PC-3 (cell line): ENCODE measurements at regions not wholly inside any gene's neighbourhood (a gene's known extent, or its start where the extent isn't known, plus 50 kb on each side); places are given as distances from the start of the nearest gene placed in this dataset.

Source experiments
- ATAC-seq: fragments of 200-7000 bp; cut with Tn5 transposase; 2 replicates; pipeline ENCODE4 v1.9.1; 2020; ENCODE audit warnings: mild to moderate bottlenecking, moderate library complexity
- BruUV-seq: library from RNA; stranded (reverse); fragments of 400-500 nt; replicated peaks from 2 replicates; lab custom pipeline; 2021; lab: Mats Ljungman, UMichigan
- CTCF ChIA-PET: fragments of 300-600 bp; sonication (Branson Sonifier 250); formaldehyde crosslinking; loops from one replicate; lab custom pipeline; 2022; ENCODE audit warnings: antibody characterized with exemption; lab: Charles Lee
- POLR2A ChIA-PET: fragments of 300-600 bp; sonication (Branson Sonifier 250); formaldehyde crosslinking; loops from one replicate; lab custom pipeline; 2022; ENCODE audit warnings: antibody characterized with exemption; ENCODE audit not compliant: unreplicated experiment; lab: Charles Lee
- DNase-seq: peaks from one replicate; pipeline ENCODE4 v3.0.0-alpha.2; 2015
- H2AFZ ChIP-seq: fragments of 300-600 bp; sonication (generic); 2 replicates; pipeline ENCODE4 v1.6.0; 2016; ENCODE audit warnings: antibody characterized with exemption, low read length
- H3F3A ChIP-seq: fragments of 300-600 bp; sonication (generic); one replicate; pipeline ENCODE4 v1.6.0; 2017; ENCODE audit warnings: antibody characterized with exemption, low read length, control low read depth, mild to moderate bottlenecking; ENCODE audit not compliant: unreplicated experiment
- H3K27ac ChIP-seq: fragments of 300-600 bp; sonication (generic); 2 replicates; pipeline ENCODE4 v1.5.1; 2016; ENCODE audit warnings: mild to moderate bottlenecking, low read length
- H3K27me3 ChIP-seq: fragments of 300-600 bp; sonication (generic); 2 replicates; pipeline ENCODE4 v1.6.1; 2016; ENCODE audit warnings: low read length, mixed read lengths
- H3K36me3 ChIP-seq: fragments of 300-600 bp; sonication (generic); 2 replicates; pipeline ENCODE4 v1.6.1; 2016; ENCODE audit warnings: low read depth, mixed run types, low read length, mixed read lengths
- H3K4me1 ChIP-seq: fragments of 300-600 bp; sonication (generic); 2 replicates; pipeline ENCODE4 v1.5.1; 2016; ENCODE audit warnings: low read length; ENCODE audit not compliant: insufficient read depth
- H3K4me2 ChIP-seq: fragments of 300-600 bp; sonication (generic); 2 replicates; pipeline ENCODE4 v1.6.0; 2016; ENCODE audit warnings: low read length
- H3K4me3 ChIP-seq: fragments of 300-600 bp; sonication (generic); 2 replicates; pipeline ENCODE4 v1.5.1; 2016; ENCODE audit warnings: mild to moderate bottlenecking, low read length, mixed read lengths
- H3K79me2 ChIP-seq: fragments of 300-600 bp; sonication (generic); 2 replicates; pipeline ENCODE4 v1.6.1; 2017; ENCODE audit warnings: low read length, mixed read lengths
- H3K9ac ChIP-seq: fragments of 300-600 bp; sonication (generic); 2 replicates; pipeline ENCODE4 v1.6.0; 2016; ENCODE audit warnings: mild to moderate bottlenecking, low read length
- H3K9me2 ChIP-seq: fragments of 300-600 bp; sonication (generic); replicated peaks from 2 replicates; pipeline ENCODE4 v1.6.1; 2016; ENCODE audit warnings: mixed run types, low read length, mixed read lengths
- H3K9me3 ChIP-seq: fragments of 300-600 bp; sonication (generic); 2 replicates; pipeline ENCODE4 v1.6.1; 2016; ENCODE audit warnings: low read length, mixed read lengths
- H4K20me1 ChIP-seq: fragments of 300-600 bp; sonication (generic); 2 replicates; pipeline ENCODE4 v1.6.1; 2016; ENCODE audit warnings: low read length, mixed read lengths
- EZH2 ChIP-seq: fragments of 300-600 bp; sonication (generic); IDR thresholded peaks from one replicate; pipeline ENCODE4 v1.6.1; 2017; ENCODE audit warnings: antibody characterized with exemption, mild to moderate bottlenecking, low read length; ENCODE audit not compliant: unreplicated experiment
- EZH2phosphoT487 ChIP-seq: fragments of 300-600 bp; sonication (generic); IDR thresholded peaks from 2 replicates; pipeline ENCODE4 v1.6.1; 2018; ENCODE audit warnings: mild to moderate bottlenecking, antibody characterized with exemption, low read length, borderline replicate concordance
- intact Hi-C: fragments of 100-400 bp; cut with micrococcal nuclease; formaldehyde crosslinking; loops from 2 replicates; pipeline ENCODE4 v1.9.0; 2023
- TF ChIP-seq, protein P1 (sequence below): fragments of 300-600 bp; sonication (generic); conservative IDR thresholded peaks from 2 replicates; pipeline ENCODE4 v1.5.1; 2017; ENCODE audit warnings: antibody characterized with exemption, low read depth, mild to moderate bottlenecking, low read length

DNA sequence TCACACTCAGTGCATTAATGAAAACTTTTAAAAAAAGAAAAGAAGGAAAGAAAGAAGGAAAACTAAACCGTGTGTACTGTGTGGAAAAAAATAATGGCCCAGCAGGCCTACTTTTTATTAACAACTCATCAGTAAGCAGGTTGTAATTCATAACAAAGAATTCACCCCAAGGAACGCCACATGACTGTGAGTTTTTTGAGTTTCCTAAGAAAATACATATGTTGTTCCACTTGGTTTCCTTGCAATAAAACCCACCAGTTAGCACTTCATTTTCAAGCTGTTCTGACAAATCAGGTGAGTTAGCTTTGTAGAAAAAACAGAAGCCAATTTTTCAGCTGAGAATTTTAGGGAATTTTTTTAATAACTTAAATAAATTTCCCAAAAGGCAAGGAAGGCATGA is 259.3 kb upstream of the TBX18 start:
- ChIA-PET CTCF (no interaction called here), POLR2A (no interaction called here)
- no peak overlapping the region for H3K27ac ChIP-seq
- DNase-seq: no peak
- no peak overlapping the region for H2AFZ ChIP-seq
- ATAC-seq: no peak
- H3K79me2 ChIP-seq: no peaks in the 10 kb centered on the region
- no peaks in the 10 kb centered on the region for H3K9me3 ChIP-seq
- no peak overlapping the region for H3K4me3 ChIP-seq
- no peak overlapping the region for H3K4me2 ChIP-seq
- H3F3A ChIP-seq: no peaks in the 10 kb centered on the region
- H4K20me1 ChIP-seq: no peaks in the 10 kb centered on the region
- H3K27me3 ChIP-seq: peaks cover 11% of the 10 kb centered on the region; the same call in 1 of the 2 replicates
- BruUV-seq: no TSS peak
- TF ChIP-seq EZH2 (no peak), EZH2phosphoT487 (no peak)
- TF ChIP-seq, protein P1, sequence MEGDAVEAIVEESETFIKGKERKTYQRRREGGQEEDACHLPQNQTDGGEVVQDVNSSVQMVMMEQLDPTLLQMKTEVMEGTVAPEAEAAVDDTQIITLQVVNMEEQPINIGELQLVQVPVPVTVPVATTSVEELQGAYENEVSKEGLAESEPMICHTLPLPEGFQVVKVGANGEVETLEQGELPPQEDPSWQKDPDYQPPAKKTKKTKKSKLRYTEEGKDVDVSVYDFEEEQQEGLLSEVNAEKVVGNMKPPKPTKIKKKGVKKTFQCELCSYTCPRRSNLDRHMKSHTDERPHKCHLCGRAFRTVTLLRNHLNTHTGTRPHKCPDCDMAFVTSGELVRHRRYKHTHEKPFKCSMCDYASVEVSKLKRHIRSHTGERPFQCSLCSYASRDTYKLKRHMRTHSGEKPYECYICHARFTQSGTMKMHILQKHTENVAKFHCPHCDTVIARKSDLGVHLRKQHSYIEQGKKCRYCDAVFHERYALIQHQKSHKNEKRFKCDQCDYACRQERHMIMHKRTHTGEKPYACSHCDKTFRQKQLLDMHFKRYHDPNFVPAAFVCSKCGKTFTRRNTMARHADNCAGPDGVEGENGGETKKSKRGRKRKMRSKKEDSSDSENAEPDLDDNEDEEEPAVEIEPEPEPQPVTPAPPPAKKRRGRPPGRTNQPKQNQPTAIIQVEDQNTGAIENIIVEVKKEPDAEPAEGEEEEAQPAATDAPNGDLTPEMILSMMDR: no peak
- H3K9me2 ChIP-seq: no peaks in the 10 kb centered on the region
- no peaks in the 10 kb centered on the region for H3K4me1 ChIP-seq
- no peaks in the 10 kb centered on the region for H3K36me3 ChIP-seq
- intact Hi-C loops: no loop called here
- no peak overlapping the region for H3K9ac ChIP-seq

GRCh38 chr6:85017352-85017751 is 253.0 kb upstream of the TBX18 start:
- POLR2A ChIA-PET: no interaction called here
- Histone ChIP-seq H3F3A (no peaks in the 10 kb centered on the region), H3K27me3 (peaks cover 23% of the 10 kb centered on the region; the same call in 1 of the 2 replicates), H3K79me2 (no peaks in the 10 kb centered on the region), H4K20me1 (no peaks in the 10 kb centered on the region), H3K4me1 (no peaks in the 10 kb centered on the region), H3K4me2 (no peak overlapping the region), H3K36me3 (no peaks in the 10 kb centered on the region), H3K4me3 (no peak overlapping the region), H3K9me2 (no peaks in the 10 kb centered on the region), H2AFZ (no peak overlapping the region), H3K27ac (no peak overlapping the region), H3K9me3 (no peaks in the 10 kb centered on the region), H3K9ac (no peak overlapping the region)
- CTCF ChIA-PET: no interaction called here
- no peak for TF ChIP-seq EZH2
- TF ChIP-seq EZH2phosphoT487: no peak
- TF ChIP-seq, protein P1: no peak
- intact Hi-C loops: no loop called here
- ATAC-seq (no peak), DNase-seq (no peak)
- BruUV-seq: no TSS peak

DNA sequence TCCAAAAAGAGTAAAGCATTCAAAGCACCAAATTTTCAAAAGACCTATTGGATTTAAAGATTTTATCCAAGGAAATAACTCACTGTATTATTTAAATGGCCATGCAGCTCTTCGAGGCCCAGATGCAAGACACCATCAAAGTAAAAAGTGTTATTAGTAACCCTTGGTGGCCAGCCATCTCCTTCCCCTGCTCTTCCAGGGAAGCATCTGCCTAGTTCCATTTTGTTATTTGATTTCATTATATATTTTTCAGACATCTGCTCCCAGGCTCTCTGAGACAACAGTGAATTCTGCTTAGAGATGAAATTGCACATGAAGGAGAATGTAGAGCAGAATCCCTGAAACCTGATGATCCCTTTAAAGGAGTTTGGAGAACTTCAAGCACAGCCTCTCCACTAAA is 252.3 kb upstream of the TBX18 start:
- H3K36me3 ChIP-seq: no peaks in the 10 kb centered on the region
- intact Hi-C loops: no loop called here
- ChIA-PET CTCF (no interaction called here), POLR2A (no interaction called here)
- no peaks in the 10 kb centered on the region for H3F3A ChIP-seq
- TF ChIP-seq EZH2phosphoT487 (no peak), EZH2 (no peak)
- TF ChIP-seq, protein P1: no peak
- H3K4me2 ChIP-seq: no peak overlapping the region
- no peak overlapping the region for H3K9ac ChIP-seq
- H3K27me3 ChIP-seq: peaks cover 23% of the 10 kb centered on the region; the same call in 1 of the 2 replicates
- no peak overlapping the region for H2AFZ ChIP-seq
- no peaks in the 10 kb centered on the region for H4K20me1 ChIP-seq
- no peak overlapping the region for H3K4me3 ChIP-seq
- H3K4me1 ChIP-seq: no peaks in the 10 kb centered on the region
- H3K9me3 ChIP-seq: no peaks in the 10 kb centered on the region
- H3K27ac ChIP-seq: no peak overlapping the region
- H3K9me2 ChIP-seq: no peaks in the 10 kb centered on the region
- H3K79me2 ChIP-seq: no peaks in the 10 kb centered on the region
- no TSS peak for BruUV-seq
- no peak for ATAC-seq
- no peak for DNase-seq
